ENCODE measurements at regions not wholly inside any gene's neighbourhood (a gene's known extent, or its start where the extent isn't known, plus 50 kb on each side); places are given as distances from the start of the nearest gene placed in this dataset.

GRCh38 chr7:89928451-89928850 is 225.8 kb upstream of the STEAP1 start:
- no peaks in the 10 kb centered on the region for H3K36me3 ChIP-seq (replicated peaks; ENCODE audit: low read depth, low read length)
- no peaks in the 10 kb centered on the region for H3K27me3 ChIP-seq (ENCODE audit: low read depth, low read length)
- H3K4me1 ChIP-seq (ENCODE audit: low read length): no peaks in the 10 kb centered on the region
- H3K9me3 ChIP-seq (ENCODE audit: insufficient read depth, low read length): no peaks in the 10 kb centered on the region
- no peak overlapping the region for H3K4me2 ChIP-seq (ENCODE audit: low read length)
- no peak overlapping the region for H2AFZ ChIP-seq (ENCODE audit: low read depth, low read length)
- H3K9ac ChIP-seq (ENCODE audit: low read length): no peak overlapping the region
- H3K79me2 ChIP-seq (ENCODE audit: low read length): no peaks in the 10 kb centered on the region
- no peak overlapping the region for H3K4me3 ChIP-seq (ENCODE audit: low read length)
- no peaks in the 10 kb centered on the region for H4K20me1 ChIP-seq (ENCODE audit: insufficient read depth, low read length)
- H3K27ac ChIP-seq (ENCODE audit: low read length): no peak overlapping the region
- TF ChIP-seq EZH2phosphoT487 (IDR thresholded peaks at IDR 0.05; ENCODE audit: low read depth): no peak
- TF ChIP-seq, protein P1, sequence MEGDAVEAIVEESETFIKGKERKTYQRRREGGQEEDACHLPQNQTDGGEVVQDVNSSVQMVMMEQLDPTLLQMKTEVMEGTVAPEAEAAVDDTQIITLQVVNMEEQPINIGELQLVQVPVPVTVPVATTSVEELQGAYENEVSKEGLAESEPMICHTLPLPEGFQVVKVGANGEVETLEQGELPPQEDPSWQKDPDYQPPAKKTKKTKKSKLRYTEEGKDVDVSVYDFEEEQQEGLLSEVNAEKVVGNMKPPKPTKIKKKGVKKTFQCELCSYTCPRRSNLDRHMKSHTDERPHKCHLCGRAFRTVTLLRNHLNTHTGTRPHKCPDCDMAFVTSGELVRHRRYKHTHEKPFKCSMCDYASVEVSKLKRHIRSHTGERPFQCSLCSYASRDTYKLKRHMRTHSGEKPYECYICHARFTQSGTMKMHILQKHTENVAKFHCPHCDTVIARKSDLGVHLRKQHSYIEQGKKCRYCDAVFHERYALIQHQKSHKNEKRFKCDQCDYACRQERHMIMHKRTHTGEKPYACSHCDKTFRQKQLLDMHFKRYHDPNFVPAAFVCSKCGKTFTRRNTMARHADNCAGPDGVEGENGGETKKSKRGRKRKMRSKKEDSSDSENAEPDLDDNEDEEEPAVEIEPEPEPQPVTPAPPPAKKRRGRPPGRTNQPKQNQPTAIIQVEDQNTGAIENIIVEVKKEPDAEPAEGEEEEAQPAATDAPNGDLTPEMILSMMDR (IDR thresholded peaks at IDR 0.05; ENCODE audit: low read depth, low read length): no peak

DNA sequence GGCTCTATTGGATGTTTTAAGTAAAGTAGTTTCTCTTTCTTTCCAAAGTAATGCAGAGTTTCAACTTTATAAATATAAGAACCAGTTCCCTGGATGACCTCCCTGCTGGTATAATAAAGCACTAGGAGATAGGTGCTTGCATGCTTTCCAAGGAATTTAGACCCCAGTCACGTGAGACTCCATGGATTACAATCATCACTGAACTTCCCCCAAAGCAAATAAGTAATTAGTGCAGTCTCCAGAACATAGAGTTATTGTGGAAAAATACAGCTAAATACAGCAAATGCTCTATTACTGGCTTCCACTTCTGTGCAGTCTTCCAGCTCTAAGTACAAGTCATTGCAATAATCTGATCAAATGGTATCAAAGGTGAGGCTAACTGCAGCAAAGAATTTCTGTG is 220.2 kb upstream of the STEAP1 start:
- no peak overlapping the region for H3K9ac ChIP-seq (ENCODE audit: low read length)
- H4K20me1 ChIP-seq (ENCODE audit: insufficient read depth, low read length): no peaks in the 10 kb centered on the region
- H3K4me1 ChIP-seq (ENCODE audit: low read length): no peaks in the 10 kb centered on the region
- no peaks in the 10 kb centered on the region for H3K36me3 ChIP-seq (replicated peaks; ENCODE audit: low read depth, low read length)
- no peak overlapping the region for H3K27ac ChIP-seq (ENCODE audit: low read length)
- no peak overlapping the region for H2AFZ ChIP-seq (ENCODE audit: low read depth, low read length)
- no peaks in the 10 kb centered on the region for H3K27me3 ChIP-seq (ENCODE audit: low read depth, low read length)
- H3K4me2 ChIP-seq (ENCODE audit: low read length): no peak overlapping the region
- no peaks in the 10 kb centered on the region for H3K9me3 ChIP-seq (ENCODE audit: insufficient read depth, low read length)
- TF ChIP-seq EZH2phosphoT487 (IDR thresholded peaks at IDR 0.05; ENCODE audit: low read depth): no peak
- TF ChIP-seq, protein P1 (IDR thresholded peaks at IDR 0.05; ENCODE audit: low read depth, low read length): no peak
- H3K4me3 ChIP-seq (ENCODE audit: low read length): no peak overlapping the region
- no peaks in the 10 kb centered on the region for H3K79me2 ChIP-seq (ENCODE audit: low read length)

DNA sequence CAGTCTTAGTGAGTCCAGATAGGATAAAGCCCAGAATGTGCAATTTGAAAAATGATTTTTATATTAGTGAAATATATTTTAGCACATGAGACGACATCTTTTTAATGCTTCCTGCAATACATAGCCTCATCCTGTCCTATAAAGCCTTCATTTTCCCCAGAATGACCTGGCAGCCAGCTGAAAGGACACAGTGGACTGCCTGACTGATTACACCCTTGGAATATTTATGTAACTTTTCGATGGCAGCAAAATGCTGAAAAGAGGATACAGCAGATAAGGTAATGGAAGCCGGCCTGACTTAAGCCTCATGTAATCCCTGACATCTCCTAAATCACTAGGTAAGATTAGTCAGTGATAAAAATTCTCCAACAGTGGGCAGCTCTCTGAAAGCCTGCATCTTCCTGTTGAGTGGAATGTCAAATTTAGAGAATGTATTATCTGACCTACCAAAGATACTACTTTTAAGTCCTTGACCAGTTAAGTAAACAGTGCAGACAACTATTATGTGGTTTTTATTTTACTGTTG is 210.7 kb upstream of the STEAP1 start:
- TF ChIP-seq EZH2phosphoT487 (IDR thresholded peaks at IDR 0.05; ENCODE audit: low read depth): no peak
- no peak overlapping the region for H3K27ac ChIP-seq (ENCODE audit: low read length)
- H3K36me3 ChIP-seq (replicated peaks; ENCODE audit: low read depth, low read length): no peaks in the 10 kb centered on the region

GRCh38 chr7:89958525-89959068 is 195.7 kb upstream of the STEAP1 start:
- H2AFZ ChIP-seq (ENCODE audit: low read depth, low read length): no peak overlapping the region
- no peaks in the 10 kb centered on the region for H3K27me3 ChIP-seq (ENCODE audit: low read depth, low read length)
- no peaks in the 10 kb centered on the region for H3K9me3 ChIP-seq (ENCODE audit: insufficient read depth, low read length)
- H3K9ac ChIP-seq (ENCODE audit: low read length): no peak overlapping the region
- no peak overlapping the region for H3K4me3 ChIP-seq (ENCODE audit: low read length)
- no peaks in the 10 kb centered on the region for H3K79me2 ChIP-seq (ENCODE audit: low read length)
- H4K20me1 ChIP-seq (ENCODE audit: insufficient read depth, low read length): no peaks in the 10 kb centered on the region
- no peak overlapping the region for H3K27ac ChIP-seq (ENCODE audit: low read length)
- no peak for TF ChIP-seq EZH2phosphoT487 (IDR thresholded peaks at IDR 0.05; ENCODE audit: low read depth)
- TF ChIP-seq, protein P1 (IDR thresholded peaks at IDR 0.05; ENCODE audit: low read depth, low read length): no peak
- H3K36me3 ChIP-seq (replicated peaks; ENCODE audit: low read depth, low read length): no peaks in the 10 kb centered on the region
- H3K4me2 ChIP-seq (ENCODE audit: low read length): no peak overlapping the region
- no peaks in the 10 kb centered on the region for H3K4me1 ChIP-seq (ENCODE audit: low read length)

More for the DNA sequence above, 210.7 kb upstream of the STEAP1 start:
- Histone ChIP-seq H3K9ac (ENCODE audit: low read length) (no peak overlapping the region), H4K20me1 (ENCODE audit: insufficient read depth, low read length) (no peaks in the 10 kb centered on the region), H3K9me3 (ENCODE audit: insufficient read depth, low read length) (no peaks in the 10 kb centered on the region), H3K27me3 (ENCODE audit: low read depth, low read length) (no peaks in the 10 kb centered on the region), H3K79me2 (ENCODE audit: low read length) (no peaks in the 10 kb centered on the region), H3K4me1 (ENCODE audit: low read length) (no peaks in the 10 kb centered on the region), H3K4me2 (ENCODE audit: low read length) (no peak overlapping the region), H2AFZ (ENCODE audit: low read depth, low read length) (no peak overlapping the region), H3K4me3 (ENCODE audit: low read length) (no peak overlapping the region)

Data from OCI-LY3 (cell line).